Prostate gland (tissue), 2 donors: ENCODE measurements at regions not wholly inside any gene's neighbourhood (a gene's known extent, or its start where the extent isn't known, plus 50 kb on each side); places are given as distances from the start of the nearest gene placed in this dataset.
A peak's percentile ranks its signal among the peaks of the same experiment; 100 is the strongest.

Source experiments
- CTCF ChIP-seq, 4 experiments: fragments of 200-600 bp in 2 of 4; fragments of 450-650 bp in 2 of 4; sonication (generic) in 2 of 4; IDR thresholded peaks; 1 replicate in 3 of 4; 2 replicates in 1 of 4; pipeline ENCODE4 v1.5.1; 2016 to 2019; ENCODE audit warnings: antibody characterized with exemption in 4 of 4, mild to moderate bottlenecking in 2 of 4, moderate library complexity in 2 of 4
- POLR2A ChIP-seq: fragments of 450-650 bp; IDR thresholded peaks from one replicate; pipeline ENCODE4 v1.6.1; 2016; ENCODE audit warnings: antibody characterized with exemption, mild to moderate bottlenecking

- TF ChIP-seq CTCF (IDR thresholded peaks at IDR 0.05) (peak in 1 of 4 experiments; percentile 11), POLR2A (no peak)
Measured at GRCh38 chr7:127504715-127505114, 80.7 kb downstream of the GCC1 start.
